IMR-90 (cell line): ENCODE measurements at regions not wholly inside any gene's neighbourhood (a gene's known extent, or its start where the extent isn't known, plus 50 kb on each side); places are given as distances from the start of the nearest gene placed in this dataset.

Experiments
- ATAC-seq: fragments of 200-7000 bp; cut with Tn5 transposase; 2 replicates; pipeline ENCODE4 v1.9.1; 2020; ENCODE audit warnings: low read depth, mild to moderate bottlenecking, moderate library complexity
- BruUV-seq: library from RNA; stranded (reverse); fragments of 400-500 nt; replicated peaks from 2 replicates; lab custom pipeline; 2021; lab: Mats Ljungman, UMichigan
- CTCF ChIA-PET: fragments of 300-600 bp; formaldehyde crosslinking; extraction: SDS; loops from one replicate; lab custom pipeline; 2021; ENCODE audit warnings: antibody characterized with exemption; lab: Yijun Ruan, JAX
- POLR2A ChIA-PET: fragments of 300-600 bp; sonication (Branson Sonifier 250); formaldehyde crosslinking; loops from one replicate; lab custom pipeline; 2022; ENCODE audit warnings: antibody characterized with exemption; ENCODE audit not compliant: unreplicated experiment; lab: Charles Lee
- DNase-seq: peaks from one replicate; pipeline ENCODE4 v3.0.0; 2013
- H2AFZ ChIP-seq: replicated peaks from 2 replicates; pipeline ENCODE3; 2013; ENCODE audit warnings: low read length, mild to moderate bottlenecking; ENCODE audit not compliant: poor library complexity
- H2AK5ac ChIP-seq: 2 replicates; pipeline ENCODE4 v1.6.1; 2013; ENCODE audit warnings: low read depth, low read length, inconsistent platforms
- H2AK9ac ChIP-seq: replicated peaks from 2 replicates; pipeline ENCODE3; 2013; ENCODE audit warnings: mild to moderate bottlenecking, low read depth, low read length, moderate library complexity; ENCODE audit not compliant: poor library complexity
- H2BK120ac ChIP-seq: 2 replicates; pipeline ENCODE4 v1.6.1; 2013; ENCODE audit warnings: low read depth, low read length, inconsistent platforms
- H2BK15ac ChIP-seq: 3 replicates; pipeline ENCODE4 v1.6.1; 2013; ENCODE audit warnings: low read depth, low read length, inconsistent platforms
- H2BK20ac ChIP-seq: 2 replicates; pipeline ENCODE4 v1.6.1; 2013; ENCODE audit warnings: low read depth, mild to moderate bottlenecking, inconsistent platforms, low read length, moderate library complexity
- H2BK5ac ChIP-seq: 2 replicates; pipeline ENCODE4 v1.6.1; 2013; ENCODE audit warnings: mild to moderate bottlenecking, low read depth, low read length, inconsistent platforms; ENCODE audit not compliant: poor library complexity, severe bottlenecking
- H3K14ac ChIP-seq: replicated peaks from 2 replicates; pipeline ENCODE4 v1.6.1; 2013; ENCODE audit warnings: low read depth, low read length, inconsistent platforms
- H3K18ac ChIP-seq: 2 replicates; pipeline ENCODE4 v1.6.1; 2013; ENCODE audit warnings: low read depth, low read length, control low read depth
- H3K23ac ChIP-seq: 2 replicates; pipeline ENCODE4 v1.6.1; 2013; ENCODE audit warnings: low read depth, low read length, inconsistent platforms
- H3K27ac ChIP-seq: 2 replicates; pipeline ENCODE4 v1.5.1; 2013; ENCODE audit warnings: mild to moderate bottlenecking, control low read depth, low read length; ENCODE audit not compliant: insufficient read depth
- H3K27me3 ChIP-seq: 2 replicates; pipeline ENCODE4 v1.6.1; 2013; ENCODE audit warnings: low read length; ENCODE audit not compliant: control insufficient read depth, insufficient read depth
- H3K36me3 ChIP-seq: 2 replicates; pipeline ENCODE4 v1.6.1; 2013; ENCODE audit warnings: low read length, mixed read lengths; ENCODE audit not compliant: control insufficient read depth, insufficient read depth
- H3K4ac ChIP-seq: 2 replicates; pipeline ENCODE4 v1.6.1; 2013; ENCODE audit warnings: low read depth, low read length, inconsistent platforms
- H3K4me1 ChIP-seq: 2 replicates; pipeline ENCODE4 v1.6.1; 2013; ENCODE audit warnings: low read length, mixed read lengths; ENCODE audit not compliant: control insufficient read depth, insufficient read depth
- H3K4me2 ChIP-seq: 2 replicates; pipeline ENCODE4 v1.6.1; 2013; ENCODE audit warnings: low read depth, mild to moderate bottlenecking, control low read depth, low read length, moderate library complexity
- H3K4me3 ChIP-seq: 2 replicates; pipeline ENCODE4 v1.5.1; 2013; ENCODE audit warnings: low read depth, mild to moderate bottlenecking, control low read depth, low read length, moderate library complexity; ENCODE audit not compliant: insufficient read depth
- H3K56ac ChIP-seq: 2 replicates; pipeline ENCODE4 v1.6.1; 2013; ENCODE audit warnings: low read length, inconsistent platforms; ENCODE audit not compliant: insufficient read depth; ENCODE audit errors: extremely low read depth
- H3K79me1 ChIP-seq, 2 experiments: 2 replicates each; pipeline ENCODE4 v1.6.1; 2013; ENCODE audit warnings: low read length in 2 of 2, inconsistent platforms in 1 of 2, low read depth in 1 of 2
- H3K9ac ChIP-seq: 2 replicates; pipeline ENCODE4 v1.6.1; 2013; ENCODE audit warnings: low read depth, low read length, control low read depth
- H3K9me1 ChIP-seq: 2 replicates; pipeline ENCODE4 v1.6.1; 2013; ENCODE audit warnings: low read length, inconsistent platforms; ENCODE audit not compliant: insufficient read depth
- H3K9me3 ChIP-seq: 2 replicates; pipeline ENCODE4 v1.6.1; 2013; ENCODE audit warnings: low read length; ENCODE audit not compliant: control insufficient read depth, insufficient read depth
- H4K20me1 ChIP-seq: 2 replicates; pipeline ENCODE4 v1.6.1; 2013; ENCODE audit warnings: low read length, inconsistent platforms; ENCODE audit not compliant: insufficient read depth
- H4K5ac ChIP-seq: 2 replicates; pipeline ENCODE4 v1.6.1; 2013; ENCODE audit warnings: mild to moderate bottlenecking, low read depth, low read length, control low read depth
- H4K8ac ChIP-seq, 2 experiments: 2 replicates each; pipeline ENCODE4 v1.6.1; 2013; ENCODE audit warnings: low read depth in 2 of 2, low read length in 2 of 2, control low read depth in 1 of 2, inconsistent platforms in 1 of 2
- H4K91ac ChIP-seq: 2 replicates; pipeline ENCODE4 v1.6.1; 2013; ENCODE audit warnings: low read depth, low read length, inconsistent platforms; ENCODE audit not compliant: insufficient read depth
- BHLHE40 ChIP-seq: fragments of 150-350 bp; IDR thresholded peaks from 2 replicates; pipeline ENCODE4 v1.6.1; 2016; ENCODE audit warnings: mild to moderate bottlenecking, low read depth, low read length
- CTCF ChIP-seq: conservative IDR thresholded peaks from 2 replicates; pipeline ENCODE4 v1.5.1; 2012; ENCODE audit warnings: mild to moderate bottlenecking, low read depth, low read length, improper control_type of control experiment
- FOS ChIP-seq: fragments of 150-350 bp; IDR thresholded peaks from 2 replicates; pipeline ENCODE4 v1.6.1; 2016; ENCODE audit warnings: low read depth, low read length
- MAFK ChIP-seq: IDR thresholded peaks from 2 replicates; pipeline ENCODE4 v1.6.1; 2012; ENCODE audit warnings: low read depth, low read length, improper control_type of control experiment
- MAZ ChIP-seq: IDR thresholded peaks from 2 replicates; pipeline ENCODE4 v1.6.1; 2012; ENCODE audit warnings: low read depth, mild to moderate bottlenecking, low read length, improper control_type of control experiment, moderate library complexity, borderline replicate concordance
- MXI1 ChIP-seq: IDR thresholded peaks from 2 replicates; pipeline ENCODE4 v1.6.1; 2012; ENCODE audit warnings: low read depth, mild to moderate bottlenecking, low read length, moderate library complexity, borderline replicate concordance
- USF2 ChIP-seq: fragments of 150-350 bp; IDR thresholded peaks from 2 replicates; pipeline ENCODE4 v1.6.1; 2017; ENCODE audit warnings: mild to moderate bottlenecking, antibody characterized with exemption, low read length, low read depth
- WGBS, 2 experiments: methylation state at CpG; one replicate each; pipeline versions ENCODE4 v1.1.5 to v1.1.7; 2013; ENCODE audit warnings: missing lambda C conversion rate in 2 of 2; ENCODE audit not compliant: insufficient read length in 1 of 2; ENCODE audit errors: extremely low coverage in 2 of 2; 5-methylcytosine and 5-hydroxymethylcytosine counted together
- dilution Hi-C: fragments of 300-500 bp; cut with HindIII; formaldehyde crosslinking; loops from one replicate; pipeline ENCODE4 v1.14.3; 2018; ENCODE audit warnings: low sequenced_read_pairs; ENCODE audit not compliant: unreplicated experiment
- in situ Hi-C: fragments of 300-500 bp; cut with MboI; formaldehyde crosslinking; loops from 3 replicates; pipeline ENCODE4 v1.14.3; 2019; ENCODE audit warnings: low sequenced_read_pairs, inconsistent platforms, mixed read lengths
- intact Hi-C: fragments of 100-400 bp; cut with micrococcal nuclease; formaldehyde crosslinking; loops from 2 replicates; pipeline ENCODE4 v1.10.0; 2022

GRCh38 chr5:56683281-56683680, 132.1 kb upstream of the MAP3K1 start:
- WGBS, 2 experiments = no CpG with 5 or more reads among the region's 1 CpG

More at GRCh38 chr5:56683281-56683680, 132.1 kb upstream of the MAP3K1 start:
- Histone ChIP-seq H3K23ac (no peak overlapping the region), H2BK120ac (no peak overlapping the region), H4K20me1 (no peaks in the 10 kb centered on the region), H2BK5ac (no peak overlapping the region), H3K36me3 (no peaks in the 10 kb centered on the region), H4K91ac (no peak overlapping the region), H3K56ac (no peak overlapping the region), H3K4me1 (peaks cover 7% of the 10 kb centered on the region; the same call in 1 of the 2 replicates), H3K4me3 (no peak overlapping the region), H3K79me1 (no peaks in the 10 kb centered on the region), H2AFZ (no peak overlapping the region), H3K27me3 (no peaks in the 10 kb centered on the region), H3K27ac (no peak overlapping the region), H4K8ac (no peak overlapping the region), H4K5ac (no peak overlapping the region), H2AK5ac (no peak overlapping the region), H3K4me2 (no peak overlapping the region), H2AK9ac (no peak overlapping the region), H3K9ac (no peak overlapping the region), H3K14ac (no peak overlapping the region), H3K9me1 (peaks cover 6% of the 10 kb centered on the region), H2BK20ac (no peak overlapping the region), H3K4ac (no peak overlapping the region), H3K18ac (no peak overlapping the region), H2BK15ac (no peak overlapping the region), H3K9me3 (no peaks in the 10 kb centered on the region)
- dilution Hi-C loops (no loop called here), in situ Hi-C loops (no loop called here), intact Hi-C loops (no loop called here)
- CTCF ChIA-PET = no interaction called here
- TF ChIP-seq MAFK = peak; percentile 61
- no peak for TF ChIP-seq USF2
- TF ChIP-seq CTCF = no peak
- TF ChIP-seq FOS = no peak
- TF ChIP-seq MXI1 = no peak
- TF ChIP-seq BHLHE40 = no peak
- TF ChIP-seq MAZ = no peak
- DNase-seq = no peak
- POLR2A ChIA-PET = no interaction called here
- no TSS peak for BruUV-seq
- ATAC-seq = no peak
